ENCODE measurements at regions not wholly inside any gene's neighbourhood (a gene's known extent, or its start where the extent isn't known, plus 50 kb on each side); places are given as distances from the start of the nearest gene placed in this dataset.

DNA sequence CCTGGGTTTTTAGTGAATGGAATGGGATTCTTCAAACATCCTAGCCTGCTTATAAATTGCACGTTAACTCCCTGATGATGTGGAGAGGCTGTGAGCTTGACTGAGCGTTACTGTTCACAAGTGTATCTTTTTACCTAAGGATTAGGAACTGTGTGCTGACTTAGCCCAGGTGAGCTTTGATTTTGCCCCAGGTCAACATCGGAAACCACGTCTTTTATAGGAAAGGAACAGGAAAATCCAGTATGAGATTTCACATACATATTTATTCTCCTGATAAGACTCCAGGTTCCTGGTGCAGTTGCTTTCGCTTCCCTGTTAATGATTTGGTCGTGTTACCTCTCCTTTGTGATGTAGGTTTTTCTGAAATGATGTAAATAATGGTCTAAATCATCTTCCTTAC lies 103.2 kb upstream of the BASP1 start:
- no peak overlapping the region for H3K4me3 ChIP-seq (replicated peaks; ENCODE audit: insufficient read depth, low read length)
- no peak overlapping the region for H3K27ac ChIP-seq (replicated peaks)
- TF ChIP-seq, protein P1, sequence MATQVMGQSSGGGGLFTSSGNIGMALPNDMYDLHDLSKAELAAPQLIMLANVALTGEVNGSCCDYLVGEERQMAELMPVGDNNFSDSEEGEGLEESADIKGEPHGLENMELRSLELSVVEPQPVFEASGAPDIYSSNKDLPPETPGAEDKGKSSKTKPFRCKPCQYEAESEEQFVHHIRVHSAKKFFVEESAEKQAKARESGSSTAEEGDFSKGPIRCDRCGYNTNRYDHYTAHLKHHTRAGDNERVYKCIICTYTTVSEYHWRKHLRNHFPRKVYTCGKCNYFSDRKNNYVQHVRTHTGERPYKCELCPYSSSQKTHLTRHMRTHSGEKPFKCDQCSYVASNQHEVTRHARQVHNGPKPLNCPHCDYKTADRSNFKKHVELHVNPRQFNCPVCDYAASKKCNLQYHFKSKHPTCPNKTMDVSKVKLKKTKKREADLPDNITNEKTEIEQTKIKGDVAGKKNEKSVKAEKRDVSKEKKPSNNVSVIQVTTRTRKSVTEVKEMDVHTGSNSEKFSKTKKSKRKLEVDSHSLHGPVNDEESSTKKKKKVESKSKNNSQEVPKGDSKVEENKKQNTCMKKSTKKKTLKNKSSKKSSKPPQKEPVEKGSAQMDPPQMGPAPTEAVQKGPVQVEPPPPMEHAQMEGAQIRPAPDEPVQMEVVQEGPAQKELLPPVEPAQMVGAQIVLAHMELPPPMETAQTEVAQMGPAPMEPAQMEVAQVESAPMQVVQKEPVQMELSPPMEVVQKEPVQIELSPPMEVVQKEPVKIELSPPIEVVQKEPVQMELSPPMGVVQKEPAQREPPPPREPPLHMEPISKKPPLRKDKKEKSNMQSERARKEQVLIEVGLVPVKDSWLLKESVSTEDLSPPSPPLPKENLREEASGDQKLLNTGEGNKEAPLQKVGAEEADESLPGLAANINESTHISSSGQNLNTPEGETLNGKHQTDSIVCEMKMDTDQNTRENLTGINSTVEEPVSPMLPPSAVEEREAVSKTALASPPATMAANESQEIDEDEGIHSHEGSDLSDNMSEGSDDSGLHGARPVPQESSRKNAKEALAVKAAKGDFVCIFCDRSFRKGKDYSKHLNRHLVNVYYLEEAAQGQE (IDR thresholded peaks at IDR 0.05; ENCODE audit: insufficient replicate concordance, low read depth): no peak
- TF ChIP-seq POLR2AphosphoS5 (IDR thresholded peaks at IDR 0.05; ENCODE audit: low read depth) (no peak), GABPA (IDR thresholded peaks at IDR 0.05; ENCODE audit: low read depth) (no peak), SPI1 (IDR thresholded peaks at IDR 0.05; ENCODE audit: borderline replicate concordance, low read depth) (no peak)
- TF ChIP-seq, protein P2, sequence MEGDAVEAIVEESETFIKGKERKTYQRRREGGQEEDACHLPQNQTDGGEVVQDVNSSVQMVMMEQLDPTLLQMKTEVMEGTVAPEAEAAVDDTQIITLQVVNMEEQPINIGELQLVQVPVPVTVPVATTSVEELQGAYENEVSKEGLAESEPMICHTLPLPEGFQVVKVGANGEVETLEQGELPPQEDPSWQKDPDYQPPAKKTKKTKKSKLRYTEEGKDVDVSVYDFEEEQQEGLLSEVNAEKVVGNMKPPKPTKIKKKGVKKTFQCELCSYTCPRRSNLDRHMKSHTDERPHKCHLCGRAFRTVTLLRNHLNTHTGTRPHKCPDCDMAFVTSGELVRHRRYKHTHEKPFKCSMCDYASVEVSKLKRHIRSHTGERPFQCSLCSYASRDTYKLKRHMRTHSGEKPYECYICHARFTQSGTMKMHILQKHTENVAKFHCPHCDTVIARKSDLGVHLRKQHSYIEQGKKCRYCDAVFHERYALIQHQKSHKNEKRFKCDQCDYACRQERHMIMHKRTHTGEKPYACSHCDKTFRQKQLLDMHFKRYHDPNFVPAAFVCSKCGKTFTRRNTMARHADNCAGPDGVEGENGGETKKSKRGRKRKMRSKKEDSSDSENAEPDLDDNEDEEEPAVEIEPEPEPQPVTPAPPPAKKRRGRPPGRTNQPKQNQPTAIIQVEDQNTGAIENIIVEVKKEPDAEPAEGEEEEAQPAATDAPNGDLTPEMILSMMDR (IDR thresholded peaks at IDR 0.05; ENCODE audit: insufficient read depth, low read length): no peak
- no peaks in the 10 kb centered on the region for H3K27me3 ChIP-seq (ENCODE audit: insufficient read depth, poor library complexity, severe bottlenecking)
- DNase-seq (ENCODE audit: low read depth in 1 of 2, low spot score in 1 of 2): no peak

DNA sequence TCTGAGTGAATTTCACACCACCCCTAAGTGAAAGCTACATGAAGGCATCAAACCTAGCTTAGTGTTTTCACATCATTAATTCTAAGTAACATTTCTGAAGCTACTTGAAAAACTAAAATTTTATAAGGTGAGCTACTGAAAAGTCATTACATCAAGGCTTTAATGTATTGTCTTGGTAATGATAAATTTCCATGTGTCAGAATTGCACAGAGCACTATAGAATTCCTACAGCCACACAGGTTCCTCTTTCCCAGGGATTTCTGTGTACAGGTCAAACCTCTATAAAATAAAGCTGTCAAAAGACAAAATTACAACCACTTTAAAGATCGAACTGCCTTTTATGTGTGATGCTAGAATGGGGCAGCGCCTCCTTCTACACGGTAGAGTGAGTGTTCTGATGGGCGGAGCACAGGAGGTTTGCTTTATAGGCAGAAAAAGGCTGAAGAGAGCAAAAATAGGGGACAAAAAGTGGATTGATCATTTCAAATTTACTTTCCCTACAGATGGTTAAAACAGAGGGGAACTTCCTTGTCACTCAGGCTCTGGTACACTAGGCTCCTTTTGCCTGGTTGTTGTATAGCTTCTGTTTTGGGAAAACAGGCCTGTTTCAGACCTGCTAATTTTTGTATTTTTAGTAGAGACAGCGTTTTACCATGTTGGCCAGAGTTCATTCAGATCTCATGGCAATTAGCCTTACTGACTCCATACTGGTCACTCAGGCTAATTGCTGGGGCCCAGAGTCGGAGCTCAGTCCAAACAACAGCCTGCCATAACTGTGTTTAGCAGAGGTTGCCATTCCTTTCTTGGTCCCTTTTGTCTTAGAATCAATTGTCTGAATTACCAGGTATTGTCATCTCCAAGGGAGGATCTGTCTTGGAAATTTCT lies 102.5 kb upstream of the BASP1 start:
- TF ChIP-seq, protein P2 (IDR thresholded peaks at IDR 0.05; ENCODE audit: insufficient read depth, low read length): no peak
- TF ChIP-seq POLR2AphosphoS5 (IDR thresholded peaks at IDR 0.05; ENCODE audit: low read depth) (no peak), GABPA (IDR thresholded peaks at IDR 0.05; ENCODE audit: low read depth) (no peak), SPI1 (IDR thresholded peaks at IDR 0.05; ENCODE audit: borderline replicate concordance, low read depth) (no peak)
- TF ChIP-seq, protein P1 (IDR thresholded peaks at IDR 0.05; ENCODE audit: insufficient replicate concordance, low read depth): no peak
- no peaks in the 10 kb centered on the region for H3K27me3 ChIP-seq (ENCODE audit: insufficient read depth, poor library complexity, severe bottlenecking)
- DNase-seq (ENCODE audit: low read depth in 1 of 2, low spot score in 1 of 2): no peak
- H3K27ac ChIP-seq (replicated peaks): no peak overlapping the region
- no peak overlapping the region for H3K4me3 ChIP-seq (replicated peaks; ENCODE audit: insufficient read depth, low read length)

DNA sequence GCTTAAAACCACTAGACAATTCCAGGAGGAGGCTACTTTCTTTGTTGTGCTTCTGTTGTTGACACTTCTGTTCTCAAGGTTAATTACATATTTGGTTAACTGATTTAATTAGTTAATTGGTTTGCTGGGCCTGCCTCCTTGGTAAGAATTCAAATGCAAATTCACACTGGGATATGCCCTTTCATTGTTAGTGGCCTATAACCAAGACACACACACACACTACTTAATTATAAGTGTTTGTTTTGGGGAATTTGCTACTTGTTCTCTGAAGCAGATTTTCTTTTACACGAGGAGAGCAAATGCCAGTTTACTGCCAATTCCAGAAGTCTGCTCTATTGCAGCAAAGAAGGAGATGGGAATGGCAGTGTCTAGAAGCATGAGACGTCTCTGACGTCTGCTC lies 101.6 kb upstream of the BASP1 start:
- Histone ChIP-seq H3K4me3 (replicated peaks; ENCODE audit: insufficient read depth, low read length) (no peak overlapping the region), H3K27me3 (ENCODE audit: insufficient read depth, poor library complexity, severe bottlenecking) (no peaks in the 10 kb centered on the region), H3K27ac (replicated peaks) (no peak overlapping the region)
- DNase-seq (ENCODE audit: low read depth in 1 of 2, low spot score in 1 of 2): no peak
- TF ChIP-seq, protein P2 (IDR thresholded peaks at IDR 0.05; ENCODE audit: insufficient read depth, low read length): no peak
- TF ChIP-seq POLR2AphosphoS5 (IDR thresholded peaks at IDR 0.05; ENCODE audit: low read depth): no peak

All from HL-60 (cell line).